ENCODE measurements at regions not wholly inside any gene's neighbourhood (a gene's known extent, or its start where the extent isn't known, plus 50 kb on each side); places are given as distances from the start of the nearest gene placed in this dataset.

DNA sequence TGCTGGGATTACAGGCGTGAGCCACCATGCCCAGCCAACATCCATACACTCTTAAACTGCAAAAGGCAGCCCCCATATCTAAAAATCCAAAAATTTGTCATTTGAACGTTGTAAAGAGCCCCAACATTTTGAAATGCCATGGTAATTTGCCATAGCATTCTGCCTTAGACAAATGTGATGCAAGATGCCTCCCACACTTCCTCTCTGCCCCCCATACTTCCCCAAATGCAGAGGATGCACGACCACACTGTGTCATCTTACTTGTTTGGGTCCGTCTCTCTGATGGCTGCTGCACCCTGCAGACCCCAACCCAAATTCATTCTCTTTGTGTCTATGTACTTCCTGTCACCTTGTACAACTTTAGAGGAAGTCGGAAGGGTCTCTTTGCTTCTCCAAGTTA lies 1125.6 kb upstream of the AUTS2 start:
- TF ChIP-seq, protein P1, sequence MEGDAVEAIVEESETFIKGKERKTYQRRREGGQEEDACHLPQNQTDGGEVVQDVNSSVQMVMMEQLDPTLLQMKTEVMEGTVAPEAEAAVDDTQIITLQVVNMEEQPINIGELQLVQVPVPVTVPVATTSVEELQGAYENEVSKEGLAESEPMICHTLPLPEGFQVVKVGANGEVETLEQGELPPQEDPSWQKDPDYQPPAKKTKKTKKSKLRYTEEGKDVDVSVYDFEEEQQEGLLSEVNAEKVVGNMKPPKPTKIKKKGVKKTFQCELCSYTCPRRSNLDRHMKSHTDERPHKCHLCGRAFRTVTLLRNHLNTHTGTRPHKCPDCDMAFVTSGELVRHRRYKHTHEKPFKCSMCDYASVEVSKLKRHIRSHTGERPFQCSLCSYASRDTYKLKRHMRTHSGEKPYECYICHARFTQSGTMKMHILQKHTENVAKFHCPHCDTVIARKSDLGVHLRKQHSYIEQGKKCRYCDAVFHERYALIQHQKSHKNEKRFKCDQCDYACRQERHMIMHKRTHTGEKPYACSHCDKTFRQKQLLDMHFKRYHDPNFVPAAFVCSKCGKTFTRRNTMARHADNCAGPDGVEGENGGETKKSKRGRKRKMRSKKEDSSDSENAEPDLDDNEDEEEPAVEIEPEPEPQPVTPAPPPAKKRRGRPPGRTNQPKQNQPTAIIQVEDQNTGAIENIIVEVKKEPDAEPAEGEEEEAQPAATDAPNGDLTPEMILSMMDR (IDR thresholded peaks at IDR 0.05; ENCODE audit: low read depth, low read length), result no peak
- H3K4me3 ChIP-seq (ENCODE audit: low read depth, low read length), result no peak overlapping the region

DNA sequence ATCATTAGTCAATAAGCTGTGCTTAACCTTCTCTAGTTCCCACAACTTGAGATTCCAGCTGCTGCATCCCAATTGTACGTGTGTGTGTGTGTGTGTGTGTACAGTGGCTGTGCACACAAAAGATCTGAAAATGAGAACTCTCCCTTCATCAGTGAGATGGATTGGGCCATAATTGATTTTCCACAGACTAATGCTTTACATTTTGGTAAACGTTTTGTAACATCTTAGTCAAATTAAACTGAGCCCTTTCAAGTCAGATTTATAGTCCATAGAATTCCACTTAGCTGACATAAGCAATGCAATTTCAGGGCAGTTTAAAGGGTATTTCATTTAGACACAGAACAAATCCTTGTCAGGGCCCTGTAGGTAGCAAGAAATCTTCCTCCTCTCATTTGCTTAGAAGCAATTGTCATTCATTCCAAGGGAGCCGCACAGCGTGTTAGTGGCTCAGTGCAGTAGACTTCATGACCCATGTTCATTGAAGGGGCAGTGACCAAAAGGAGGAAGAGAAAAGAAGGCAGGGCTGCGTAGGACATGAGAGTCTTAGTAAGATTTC lies 1123.5 kb upstream of the AUTS2 start:
- TF ChIP-seq, protein P1 (IDR thresholded peaks at IDR 0.05; ENCODE audit: low read depth, low read length), result no peak
- no peak overlapping the region for H3K4me3 ChIP-seq (ENCODE audit: low read depth, low read length)

DNA sequence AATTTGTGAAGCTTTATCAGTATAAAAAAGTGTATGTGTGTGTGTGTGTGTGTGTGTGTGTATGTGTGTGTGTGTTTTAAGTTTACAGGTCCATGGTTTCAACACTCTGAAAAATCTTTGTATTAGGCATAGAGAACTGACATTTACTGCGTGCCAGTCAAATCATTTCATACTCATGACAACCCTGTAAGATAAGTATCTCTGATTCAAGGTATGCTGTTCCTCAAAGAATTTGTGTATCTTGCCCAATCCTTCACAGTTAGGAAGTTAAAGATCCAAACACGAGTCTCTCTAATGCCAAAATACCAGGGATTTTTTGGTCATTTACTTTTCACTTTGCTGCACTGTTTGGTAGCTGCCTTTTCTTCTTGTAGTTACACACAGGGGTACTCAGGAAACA lies 1121.3 kb upstream of the AUTS2 start:
- no peak overlapping the region for H3K4me3 ChIP-seq (ENCODE audit: low read depth, low read length)
- TF ChIP-seq, protein P1 (IDR thresholded peaks at IDR 0.05; ENCODE audit: low read depth, low read length), result no peak

DNA sequence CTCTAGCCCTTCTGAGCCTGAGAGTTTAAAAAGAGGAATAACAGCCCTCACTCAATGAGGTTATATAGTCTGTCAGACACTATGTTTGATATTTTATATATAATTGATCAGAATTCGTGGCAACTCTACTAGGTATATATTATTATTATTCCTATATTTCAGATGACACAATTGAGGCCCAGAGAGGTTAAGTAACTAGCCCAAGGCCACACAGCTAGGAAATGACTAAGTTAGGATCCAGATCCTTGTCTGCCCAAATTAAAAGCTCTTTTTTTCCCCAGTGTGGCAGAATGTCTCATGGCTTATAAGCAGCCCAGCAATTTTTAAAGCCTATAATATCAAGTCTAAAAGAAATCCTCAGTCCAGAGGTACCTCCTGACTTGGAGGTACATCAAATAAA lies 1119.9 kb upstream of the AUTS2 start:
- no peak overlapping the region for H3K4me3 ChIP-seq (ENCODE audit: low read depth, low read length)
- TF ChIP-seq, protein P1 (IDR thresholded peaks at IDR 0.05; ENCODE audit: low read depth, low read length), result no peak

DNA sequence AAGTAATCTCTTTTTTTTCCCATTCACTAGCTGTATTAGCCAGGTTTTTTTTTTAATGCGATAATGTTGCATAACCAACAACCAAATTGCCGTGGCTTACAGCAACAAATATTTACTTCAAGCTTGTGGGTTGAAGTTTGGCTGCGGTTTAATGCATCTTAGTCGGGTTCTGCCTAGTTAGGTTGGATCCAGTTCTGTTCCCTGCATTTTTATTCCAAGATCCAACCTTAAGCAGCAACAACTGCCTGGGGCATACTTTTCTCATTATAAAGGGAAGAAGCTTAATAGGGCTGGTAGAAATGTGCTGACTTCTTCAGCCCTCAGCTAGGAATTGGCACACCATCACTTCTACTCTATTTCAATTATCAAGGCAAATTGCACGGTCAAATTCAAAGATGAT lies 1115.5 kb upstream of the AUTS2 start:
- TF ChIP-seq, protein P1 (IDR thresholded peaks at IDR 0.05; ENCODE audit: low read depth, low read length), result no peak
- no peak overlapping the region for H3K4me3 ChIP-seq (ENCODE audit: low read depth, low read length)

DNA sequence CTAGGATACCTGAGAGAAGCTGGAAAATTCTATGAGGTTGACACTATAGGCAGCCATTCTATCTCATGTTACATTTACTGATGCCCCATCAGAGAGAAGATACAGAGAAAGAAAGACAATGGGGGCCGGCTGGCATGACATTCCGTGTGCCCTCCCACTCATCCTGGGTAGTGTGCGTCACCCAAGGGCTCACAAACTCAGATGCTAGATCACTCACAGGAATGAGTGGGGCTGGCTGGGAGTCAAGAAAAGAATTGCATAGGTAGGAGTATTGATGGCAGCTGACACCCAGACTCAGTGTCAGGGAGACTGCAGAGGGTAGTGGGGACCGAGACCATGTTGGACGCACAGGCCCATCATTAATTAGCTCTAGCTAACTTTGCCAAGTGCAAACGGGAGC lies 1113.5 kb upstream of the AUTS2 start:
- no peak overlapping the region for H3K4me3 ChIP-seq (ENCODE audit: low read depth, low read length)
- TF ChIP-seq, protein P1 (IDR thresholded peaks at IDR 0.05; ENCODE audit: low read depth, low read length), result no peak

DNA sequence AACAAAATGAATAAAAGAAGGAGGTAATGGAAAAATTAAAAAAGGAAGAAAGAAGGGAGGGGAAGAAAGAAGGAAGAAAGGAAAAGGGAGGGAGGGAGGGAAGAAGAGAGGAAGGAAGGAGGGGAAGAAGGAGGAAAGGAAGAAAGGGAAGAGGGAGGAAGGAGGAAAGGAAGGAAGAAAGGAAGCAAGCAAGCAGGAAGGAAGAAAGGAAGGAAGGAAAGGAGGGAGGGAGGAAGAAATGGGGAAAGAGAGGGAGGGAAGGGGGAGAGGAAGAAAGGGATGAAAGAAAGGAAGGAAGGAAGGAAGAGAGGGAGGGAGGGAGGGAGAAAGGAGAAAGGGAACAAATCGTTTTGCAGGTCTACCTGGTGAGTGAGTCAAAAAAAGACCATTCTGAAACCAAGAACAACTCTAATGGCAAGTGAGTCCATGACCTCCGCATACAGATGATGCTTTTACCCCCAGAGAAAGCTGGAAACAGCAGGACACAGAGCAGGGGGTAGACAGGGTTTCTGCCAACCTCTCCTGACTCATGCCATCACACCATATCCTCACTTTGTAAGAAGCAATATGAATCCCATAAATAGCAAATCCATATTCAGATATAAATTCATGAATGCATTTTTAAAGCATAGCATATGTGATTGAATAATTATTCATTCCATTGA lies 1112.9 kb upstream of the AUTS2 start:
- no peak overlapping the region for H3K4me3 ChIP-seq (ENCODE audit: low read depth, low read length)
- TF ChIP-seq, protein P1 (IDR thresholded peaks at IDR 0.05; ENCODE audit: low read depth, low read length), result no peak
